ENCODE measurements at regions not wholly inside any gene's neighbourhood (a gene's known extent, or its start where the extent isn't known, plus 50 kb on each side); places are given as distances from the start of the nearest gene placed in this dataset.

GRCh38 chr3:3641877-3642455 lies 157.3 kb upstream of the LRRN1 start:
- DNase-seq: no peak

GRCh38 chr3:3639078-3639477 lies 160.2 kb upstream of the LRRN1 start:
- no peaks in the 10 kb centered on the region for H3K27me3 ChIP-seq
- H3K4me3 ChIP-seq: no peak overlapping the region
- intact Hi-C loops (cut with DNase I; ENCODE audit: low total_unique reads): no loop called here
- H3K27ac ChIP-seq: no peak overlapping the region
- no peak for TF ChIP-seq POLR2A (IDR thresholded peaks at IDR 0.05)
- TF ChIP-seq CTCF (IDR thresholded peaks at IDR 0.05): no peak
- no peaks in the 10 kb centered on the region for H3K9me3 ChIP-seq
- H3K36me3 ChIP-seq: no peaks in the 10 kb centered on the region
- no peak for DNase-seq
- H3K4me1 ChIP-seq: no peaks in the 10 kb centered on the region

More at GRCh38 chr3:3641877-3642455, 157.3 kb upstream of the LRRN1 start:
- Histone ChIP-seq H3K4me1 (no peaks in the 10 kb centered on the region), H3K36me3 (no peaks in the 10 kb centered on the region), H3K27me3 (no peaks in the 10 kb centered on the region), H3K4me3 (no peak overlapping the region), H3K27ac (no peak overlapping the region), H3K9me3 (no peaks in the 10 kb centered on the region)
- intact Hi-C loops (cut with DNase I; ENCODE audit: low total_unique reads): no loop called here
- TF ChIP-seq CTCF (IDR thresholded peaks at IDR 0.05): no peak
- no peak for TF ChIP-seq POLR2A (IDR thresholded peaks at IDR 0.05)

GRCh38 chr3:3636815-3637214 lies 162.4 kb upstream of the LRRN1 start:
- TF ChIP-seq POLR2A (IDR thresholded peaks at IDR 0.05): no peak
- no peak for TF ChIP-seq CTCF (IDR thresholded peaks at IDR 0.05)
- no peak for DNase-seq
- Histone ChIP-seq H3K27ac (no peak overlapping the region), H3K27me3 (no peaks in the 10 kb centered on the region), H3K36me3 (no peaks in the 10 kb centered on the region), H3K9me3 (no peaks in the 10 kb centered on the region), H3K4me3 (no peak overlapping the region), H3K4me1 (no peaks in the 10 kb centered on the region)
- intact Hi-C loops (cut with DNase I; ENCODE audit: low total_unique reads): no loop called here

GRCh38 chr3:3635109-3635508 lies 164.1 kb upstream of the LRRN1 start:
- TF ChIP-seq POLR2A (IDR thresholded peaks at IDR 0.05) (no peak), CTCF (IDR thresholded peaks at IDR 0.05) (no peak)
- intact Hi-C loops (cut with DNase I; ENCODE audit: low total_unique reads): no loop called here
- no peaks in the 10 kb centered on the region for H3K27me3 ChIP-seq

GRCh38 chr3:3634326-3634725 lies 164.9 kb upstream of the LRRN1 start:
- intact Hi-C loops (cut with DNase I; ENCODE audit: low total_unique reads): no loop called here
- TF ChIP-seq CTCF (IDR thresholded peaks at IDR 0.05) (no peak), POLR2A (IDR thresholded peaks at IDR 0.05) (no peak)
- H3K4me3 ChIP-seq: no peak overlapping the region

More at GRCh38 chr3:3635109-3635508, 164.1 kb upstream of the LRRN1 start:
- Histone ChIP-seq H3K4me1 (no peaks in the 10 kb centered on the region), H3K9me3 (no peaks in the 10 kb centered on the region), H3K36me3 (no peaks in the 10 kb centered on the region), H3K27ac (no peak overlapping the region), H3K4me3 (no peak overlapping the region)
- no peak for DNase-seq

More at GRCh38 chr3:3634326-3634725, 164.9 kb upstream of the LRRN1 start:
- no peaks in the 10 kb centered on the region for H3K27me3 ChIP-seq
- no peaks in the 10 kb centered on the region for H3K36me3 ChIP-seq
- no peak overlapping the region for H3K27ac ChIP-seq
- H3K9me3 ChIP-seq: no peaks in the 10 kb centered on the region
- no peaks in the 10 kb centered on the region for H3K4me1 ChIP-seq
- DNase-seq: no peak

All from uterus (tissue), 3 donors.